Activated CD8-positive, alpha-beta memory T cell treated with anti-CD3 and anti-CD28 coated beads, Interleukin-2, amount 50 U/mL, for 24 hours (primary cell): ENCODE measurements at regions not wholly inside any gene's neighbourhood (a gene's known extent, or its start where the extent isn't known, plus 50 kb on each side); places are given as distances from the start of the nearest gene placed in this dataset.

ENCODE experiments used
- DNase-seq: peaks from one replicate; pipeline ENCODE4 v3.0.0-alpha.2; 2020; ENCODE audit errors: extremely low read depth

DNA sequence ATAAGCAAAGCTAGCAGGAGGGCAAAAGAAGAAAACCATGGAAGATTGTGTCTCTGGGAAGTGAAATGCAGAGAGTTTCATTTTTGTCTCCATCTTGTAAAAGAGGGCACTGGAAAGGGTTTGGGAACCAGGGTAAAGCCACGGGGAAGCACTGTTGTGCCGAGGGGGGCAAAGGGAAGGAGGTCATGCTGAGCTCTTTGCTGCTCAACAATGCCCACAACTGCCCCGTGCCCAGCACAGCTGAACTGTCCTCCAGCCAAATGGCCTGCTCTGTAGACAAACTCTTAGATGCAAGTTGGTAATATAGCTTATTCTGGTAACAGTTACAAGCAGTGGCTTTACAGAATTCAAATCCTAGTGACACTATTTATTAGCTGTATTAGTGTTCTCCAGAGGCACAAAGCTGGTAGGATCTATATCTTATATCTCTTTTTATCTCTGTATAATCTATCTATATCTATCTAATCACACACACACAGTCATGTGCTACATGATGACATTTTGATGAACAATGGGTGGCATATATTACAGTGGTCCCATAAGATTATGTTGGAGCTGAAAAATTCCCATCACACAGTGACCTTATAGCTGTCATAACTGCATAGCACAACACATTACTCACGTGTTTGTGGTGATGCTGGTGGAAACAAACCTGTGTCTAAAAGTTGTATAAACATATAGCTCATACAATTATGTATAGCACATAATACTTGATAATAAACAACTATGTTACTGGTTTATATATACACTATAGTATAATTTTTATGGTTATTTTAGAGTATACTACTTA lies 203.4 kb upstream of the DDHD1 start:
- DNase-seq, result no peak

DNA sequence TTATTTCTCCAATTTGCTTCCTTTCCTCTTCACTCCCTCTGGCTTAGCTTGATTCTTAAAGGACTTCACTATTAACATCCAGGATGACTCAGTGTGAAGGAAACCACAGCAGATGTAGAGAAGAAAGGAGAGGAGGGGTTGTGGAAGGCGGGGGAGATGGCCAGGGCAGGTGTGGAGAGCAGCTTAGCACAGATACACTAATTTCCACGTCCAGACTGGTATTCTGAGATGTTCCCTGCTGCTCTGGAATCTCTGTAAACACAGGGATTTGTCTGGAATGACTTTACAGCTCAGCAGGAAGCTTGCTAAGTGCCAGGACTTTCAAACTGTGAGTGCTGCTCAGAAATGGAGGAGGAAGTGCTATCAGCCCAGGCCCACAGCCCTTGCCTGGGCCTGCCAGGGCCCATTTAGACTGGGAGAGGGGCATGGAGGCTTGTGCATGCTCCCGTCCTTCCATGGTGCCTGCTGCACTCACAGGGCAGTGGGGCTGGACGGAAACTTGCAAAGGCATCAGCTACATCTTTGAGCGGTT lies 202.5 kb upstream of the DDHD1 start:
- DNase-seq, result no peak

DNA sequence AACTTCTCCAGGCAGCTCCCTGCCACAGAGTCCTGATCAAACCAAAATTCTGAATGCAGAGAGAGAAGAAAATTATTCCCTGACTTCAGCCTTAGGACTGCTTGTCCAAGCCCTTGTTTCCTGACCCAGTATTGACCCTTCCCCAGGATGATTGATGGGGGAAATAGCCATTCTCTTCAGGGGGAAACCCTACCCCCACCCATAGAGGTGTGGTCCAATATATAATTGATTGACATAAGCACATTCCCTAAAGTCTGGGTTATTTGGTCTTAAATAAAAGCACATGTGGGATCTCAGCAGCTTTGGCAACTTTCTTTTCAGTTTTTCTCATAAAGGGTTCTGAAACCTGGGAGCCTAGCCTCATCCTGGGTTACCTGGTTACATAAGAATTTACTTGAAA lies 201.2 kb upstream of the DDHD1 start:
- DNase-seq, result no peak

DNA sequence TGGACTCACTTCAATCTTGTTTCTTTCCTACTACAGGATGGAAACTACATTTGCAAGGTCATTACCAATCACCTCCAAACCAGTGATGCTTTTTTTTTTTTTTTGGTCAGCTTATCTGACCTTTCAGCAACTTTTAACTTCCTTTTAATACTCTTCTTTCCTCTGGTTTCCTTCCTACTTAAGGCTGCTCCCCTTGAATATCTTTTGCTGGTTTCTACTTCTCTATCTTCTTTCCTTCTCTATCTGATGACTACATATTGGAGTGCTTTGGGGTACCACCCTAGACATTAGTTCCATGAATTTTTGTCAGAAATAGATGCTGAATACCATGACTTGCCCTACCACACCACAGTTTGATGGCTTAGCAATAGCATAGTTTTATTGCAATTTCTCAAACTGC lies 197.7 kb upstream of the DDHD1 start:
- DNase-seq, result no peak

DNA sequence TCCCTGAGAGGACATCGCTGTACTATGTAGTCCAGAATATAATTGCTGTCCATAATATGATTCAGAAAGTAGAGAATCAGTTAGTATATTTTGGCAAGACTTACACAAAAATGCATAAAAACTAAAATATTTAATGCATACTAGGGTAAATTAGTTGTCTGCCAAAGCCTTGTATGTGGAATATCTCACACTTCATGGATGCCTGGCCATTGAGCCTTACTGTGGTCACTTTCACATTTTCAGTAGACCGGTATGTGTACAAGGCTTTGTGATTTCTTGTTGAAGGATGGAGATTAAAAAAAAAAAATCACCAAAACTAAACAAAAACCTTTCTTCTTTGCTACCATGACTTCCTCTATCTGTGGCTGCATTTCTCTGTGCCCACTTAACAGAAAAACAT lies 197.3 kb upstream of the DDHD1 start:
- DNase-seq, result no peak

DNA sequence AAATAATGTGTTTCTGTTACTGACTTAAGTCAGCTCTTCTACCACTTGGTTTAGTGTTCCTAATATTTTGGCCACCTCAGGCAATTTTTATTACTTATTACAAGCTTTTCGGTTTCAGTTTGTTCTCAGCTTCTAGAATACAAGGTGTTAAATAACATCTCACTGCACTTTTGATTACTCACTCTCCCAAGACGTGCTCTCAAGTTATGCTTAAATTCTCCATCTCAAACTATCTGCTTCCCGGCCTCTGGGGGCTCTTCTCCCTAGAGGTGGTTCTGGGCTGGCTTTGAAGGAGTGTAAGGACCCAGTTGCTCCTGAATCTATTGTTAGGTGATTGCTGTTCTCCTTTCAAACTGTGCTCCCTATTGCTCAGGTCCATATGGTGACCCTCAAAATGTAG lies 193.9 kb upstream of the DDHD1 start:
- DNase-seq, result no peak

DNA sequence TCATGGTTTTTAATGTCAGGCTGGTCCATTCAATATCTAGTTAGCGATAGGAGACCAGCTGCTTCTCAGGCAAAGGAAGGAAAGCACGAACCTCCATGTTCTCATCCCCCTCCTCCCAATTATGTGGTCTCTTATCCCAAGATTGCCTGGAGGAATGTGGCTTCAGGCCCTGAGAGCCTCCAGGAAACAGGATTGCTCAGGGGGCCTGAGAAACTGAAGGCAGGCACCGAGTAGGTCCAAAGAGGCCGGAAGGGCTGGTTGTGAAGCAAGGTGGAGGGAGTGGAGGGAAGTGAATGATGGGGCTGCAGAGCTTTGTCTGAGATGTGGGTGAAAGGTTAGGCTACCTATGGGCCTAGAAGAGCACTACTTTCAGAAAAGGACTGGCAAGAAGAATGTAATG lies 188.2 kb upstream of the DDHD1 start:
- no peak for DNase-seq

DNA sequence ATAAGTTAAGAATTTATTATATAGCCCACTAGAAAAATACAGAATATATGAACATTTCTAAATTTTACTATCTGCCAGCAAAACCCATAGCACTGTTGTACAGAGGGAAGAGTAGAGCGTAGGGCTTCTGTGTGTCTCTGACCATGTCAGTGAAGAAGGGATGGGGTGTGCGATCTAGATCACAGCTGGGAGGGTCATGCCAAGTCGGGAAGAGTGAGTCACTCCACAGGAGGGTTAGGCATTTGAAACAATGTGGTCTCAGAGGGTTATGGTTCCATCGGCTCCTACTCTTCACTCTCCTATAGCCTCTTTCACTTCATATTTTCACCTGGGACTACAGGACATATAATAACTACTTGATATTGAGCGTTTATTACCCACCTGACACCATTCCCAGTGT lies 185.1 kb upstream of the DDHD1 start:
- DNase-seq, result no peak

DNA sequence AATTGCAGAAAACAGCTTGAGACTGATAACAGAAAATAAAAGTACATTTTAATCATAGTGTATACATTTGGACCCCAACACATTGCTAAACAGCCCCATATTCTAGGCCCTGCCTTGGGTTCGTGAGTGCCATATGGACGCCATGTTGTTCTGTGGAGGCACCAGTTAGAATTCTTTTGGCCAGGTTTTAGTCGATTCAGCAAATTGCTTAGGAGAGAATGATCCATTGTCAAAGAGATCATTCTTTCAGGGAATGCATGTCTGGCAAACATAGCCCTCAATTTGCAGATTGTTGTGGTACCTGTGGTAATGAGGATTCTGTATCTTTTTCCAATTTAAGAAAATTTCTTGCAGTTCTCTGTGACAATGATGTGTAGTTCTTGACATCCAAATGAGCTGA lies 183.6 kb upstream of the DDHD1 start:
- DNase-seq, result no peak

DNA sequence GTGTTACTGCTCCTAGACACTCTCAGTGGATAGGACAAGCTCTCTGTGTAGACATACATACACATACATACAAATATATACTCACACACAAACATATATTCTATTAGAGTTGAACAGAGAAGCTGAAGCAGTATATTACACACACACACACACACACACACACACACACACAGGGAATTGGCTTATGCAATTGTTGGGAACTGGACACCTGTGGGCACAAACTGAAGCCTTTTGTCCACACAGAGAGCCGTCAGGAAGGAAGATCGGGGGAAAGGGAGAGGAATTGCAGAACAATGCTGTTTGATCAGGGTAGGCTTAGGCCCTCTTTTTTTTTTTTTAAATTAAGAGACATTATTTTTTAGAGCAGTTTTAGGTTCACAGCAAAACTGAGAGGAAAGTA lies 180.7 kb upstream of the DDHD1 start:
- DNase-seq, result no peak

DNA sequence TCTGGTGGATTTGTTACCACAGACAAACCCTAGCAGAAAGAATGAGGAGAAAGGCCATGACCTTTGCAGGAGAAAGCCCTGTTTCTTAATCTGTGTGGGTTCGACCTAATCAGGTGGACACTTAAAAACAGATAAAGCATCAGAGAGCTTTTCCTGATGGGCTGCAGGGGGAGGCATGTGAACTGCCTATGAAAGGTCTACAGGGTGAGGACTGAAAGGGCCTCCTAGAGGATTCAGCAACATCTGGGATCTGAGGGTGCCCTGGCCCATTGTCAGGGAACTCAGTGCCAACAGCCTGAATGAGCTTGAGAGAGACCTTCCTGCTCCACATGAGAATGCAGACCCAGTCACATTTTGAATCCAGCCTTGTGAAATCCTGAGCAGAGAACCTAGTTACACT lies 178.8 kb upstream of the DDHD1 start:
- DNase-seq, result no peak

DNA sequence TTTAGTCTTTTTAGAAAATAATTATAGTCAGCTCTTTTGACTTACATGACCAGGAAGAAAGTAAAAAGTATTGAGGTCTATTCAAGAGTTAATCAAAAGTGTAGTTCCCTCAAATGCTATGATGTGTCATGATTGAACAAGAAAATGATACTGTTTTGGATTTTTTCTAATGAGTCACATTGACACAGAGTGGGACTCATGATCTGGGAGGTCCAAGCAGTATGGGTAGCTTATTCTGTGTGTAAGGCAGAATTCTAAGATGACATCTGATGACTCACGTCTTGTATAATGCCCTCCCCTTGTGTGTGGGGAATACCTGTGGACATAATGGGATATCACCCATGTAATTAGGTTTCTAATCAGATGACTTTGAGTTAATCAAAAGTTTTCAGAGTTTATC lies 178.1 kb upstream of the DDHD1 start:
- no peak for DNase-seq

DNA sequence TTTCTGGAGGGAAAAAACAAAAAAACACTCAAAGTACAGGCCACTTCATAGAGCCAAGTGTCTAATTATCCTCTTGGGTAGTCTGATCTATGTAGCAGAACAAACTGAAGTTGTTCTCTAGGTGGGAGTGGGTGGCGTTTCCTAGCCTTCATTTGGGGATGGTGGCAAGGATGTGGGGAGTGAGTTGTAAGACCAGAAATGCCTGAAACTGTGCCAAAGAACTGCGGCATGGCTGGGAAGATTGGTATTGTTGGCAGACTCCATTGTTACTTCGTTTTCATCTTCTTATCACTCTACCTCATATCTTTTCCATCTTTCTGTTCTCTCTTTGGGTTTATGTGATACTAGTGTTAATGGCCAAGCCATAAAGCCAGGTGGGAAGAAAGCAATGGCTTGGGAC lies 177.3 kb upstream of the DDHD1 start:
- DNase-seq, result no peak

DNA sequence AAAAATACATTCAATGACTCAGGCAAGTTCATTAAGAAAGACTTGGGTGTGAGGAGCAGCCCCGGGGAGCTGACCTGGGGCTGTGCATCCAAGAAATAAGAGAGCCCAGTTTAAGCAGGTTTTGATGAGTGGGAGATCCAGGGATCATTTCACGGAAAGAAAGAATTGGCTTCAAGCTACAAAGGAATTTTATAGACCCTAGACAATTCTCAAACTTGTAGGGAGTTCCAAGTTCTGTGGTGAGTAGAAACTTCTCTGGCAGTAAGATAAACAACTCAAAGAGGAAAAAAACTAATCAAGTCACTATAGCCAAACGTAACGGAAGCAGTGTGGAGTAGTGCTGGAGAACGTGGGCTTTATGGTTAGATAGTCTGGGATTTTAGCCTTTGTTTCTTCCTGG lies 175.7 kb upstream of the DDHD1 start:
- DNase-seq, result no peak

DNA sequence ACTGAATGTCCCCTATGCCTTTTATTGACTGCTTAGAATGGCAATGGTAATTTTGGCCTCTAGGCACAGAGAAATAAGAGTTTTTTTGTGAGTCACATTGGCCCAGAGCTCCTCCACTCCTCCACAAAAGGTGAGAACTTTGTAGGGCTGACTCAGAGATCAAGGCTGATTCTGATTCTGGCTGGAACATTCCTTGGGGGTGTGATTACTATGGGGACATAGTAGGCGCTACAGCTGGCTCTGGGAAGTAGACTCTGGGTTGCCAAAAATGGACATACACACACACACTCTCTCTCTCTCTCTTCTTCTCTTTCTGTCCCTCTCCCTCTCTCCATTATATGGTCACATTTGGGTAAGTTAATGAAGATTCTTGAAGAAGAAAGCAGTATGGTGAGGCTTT lies 174.6 kb upstream of the DDHD1 start:
- no peak for DNase-seq

DNA sequence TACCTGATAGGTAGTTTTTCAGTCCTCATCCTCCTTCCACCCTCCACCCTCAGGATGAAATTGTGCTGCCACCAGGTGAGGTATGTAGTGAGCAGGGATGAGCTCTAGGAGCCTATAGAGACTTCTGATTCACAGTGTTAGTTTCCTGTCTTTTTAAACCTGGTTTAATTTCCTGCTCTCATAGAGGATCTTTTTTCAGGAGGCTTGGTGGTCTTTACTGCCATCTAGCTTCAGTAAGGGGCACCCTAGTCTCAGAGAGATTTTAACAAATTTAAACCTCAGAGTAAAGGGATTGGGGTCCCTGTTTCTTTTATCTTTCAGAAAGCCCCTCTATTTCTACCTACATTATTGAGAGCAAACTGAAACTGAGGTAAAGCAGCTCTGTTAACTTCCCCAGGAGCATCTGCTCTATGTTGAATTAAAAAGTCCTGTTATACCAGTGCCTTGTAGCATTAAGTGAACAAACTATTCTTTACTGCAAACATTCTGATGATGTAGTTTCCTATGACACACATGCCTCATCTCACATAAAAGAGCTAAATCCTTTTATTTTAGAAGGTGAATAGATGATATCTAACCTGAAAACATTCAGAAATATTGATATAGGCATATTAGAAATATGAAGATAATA lies 172.2 kb upstream of the DDHD1 start:
- no peak for DNase-seq

DNA sequence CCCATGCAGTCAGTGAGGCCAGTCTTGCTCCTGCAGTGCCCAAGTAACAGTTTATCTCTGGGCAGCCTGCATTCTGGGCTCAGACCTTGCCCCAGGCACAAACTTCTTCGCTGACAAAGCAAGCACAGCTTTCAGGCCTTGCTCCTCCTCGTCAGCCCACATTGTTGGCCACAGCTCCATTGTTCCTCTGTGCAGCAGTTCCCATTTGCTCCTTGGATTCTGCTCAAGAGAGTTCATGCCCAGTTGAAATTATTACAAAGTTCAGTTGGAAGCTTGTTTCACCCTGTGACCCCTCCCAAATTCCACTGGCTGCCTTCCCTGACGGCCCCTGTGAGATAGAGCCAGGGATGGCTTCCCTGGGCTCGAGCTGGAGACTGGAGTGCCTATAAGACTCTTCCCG lies 163.4 kb upstream of the DDHD1 start:
- DNase-seq, result no peak

DNA sequence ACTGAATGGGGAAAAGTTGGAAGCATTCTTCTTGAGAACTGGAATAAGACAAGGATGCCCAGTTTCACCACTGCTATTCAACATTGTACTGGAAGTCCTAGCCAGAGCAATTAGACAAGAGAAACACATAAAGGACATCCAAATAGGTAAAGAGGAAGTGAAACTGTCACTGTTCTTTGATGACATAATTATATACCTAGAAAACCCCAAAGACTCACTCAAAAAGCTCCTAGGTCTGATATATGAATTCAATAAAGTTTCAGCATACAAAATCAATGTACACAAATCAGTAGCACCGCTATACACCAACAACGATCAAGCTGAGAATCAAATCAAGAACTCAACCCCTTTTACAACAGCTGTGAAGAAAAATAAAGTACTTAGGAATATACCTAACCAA lies 157.3 kb upstream of the DDHD1 start:
- no peak for DNase-seq

DNA sequence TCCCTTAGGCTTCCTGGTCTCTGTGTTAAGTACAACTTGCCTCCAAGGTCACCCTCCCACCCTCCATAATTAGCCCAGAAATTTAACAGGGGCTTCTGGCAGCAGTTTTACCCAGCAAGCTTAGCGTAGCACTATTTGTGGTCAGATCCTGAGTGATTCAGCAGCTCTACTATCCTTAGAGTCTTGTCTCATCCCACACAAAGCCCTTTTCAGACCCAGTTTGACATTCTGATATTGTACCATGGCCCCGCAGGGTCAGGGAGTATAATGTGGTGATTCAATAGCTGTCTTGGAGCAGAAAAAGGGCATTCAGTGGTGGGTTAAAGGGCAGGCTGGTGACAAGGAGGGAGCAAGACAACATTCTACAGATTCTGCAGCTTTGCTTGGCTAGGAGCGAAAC lies 153.8 kb upstream of the DDHD1 start:
- no peak for DNase-seq

DNA sequence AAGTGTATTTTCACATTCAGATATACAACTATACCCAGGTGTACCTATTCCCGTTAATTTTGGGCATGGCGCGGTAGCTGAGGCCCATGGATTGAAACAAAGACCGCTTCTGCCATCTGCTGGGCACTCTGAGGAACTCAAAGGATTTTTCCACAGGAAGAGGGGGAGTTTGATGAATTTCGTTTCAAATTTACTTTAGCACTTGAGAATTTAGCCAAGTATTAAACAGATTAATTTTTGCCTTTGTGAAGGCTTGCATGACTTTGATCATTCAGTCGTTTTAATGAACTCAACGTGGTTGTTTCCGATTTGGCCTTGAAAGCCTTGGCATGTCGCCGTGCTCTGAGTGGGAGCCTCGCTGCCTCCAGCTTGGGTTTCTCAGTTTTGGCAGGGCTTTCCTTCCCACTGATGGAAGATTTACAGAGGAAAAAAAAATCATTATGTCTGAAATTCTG lies 153.2 kb upstream of the DDHD1 start:
- DNase-seq, result no peak

DNA sequence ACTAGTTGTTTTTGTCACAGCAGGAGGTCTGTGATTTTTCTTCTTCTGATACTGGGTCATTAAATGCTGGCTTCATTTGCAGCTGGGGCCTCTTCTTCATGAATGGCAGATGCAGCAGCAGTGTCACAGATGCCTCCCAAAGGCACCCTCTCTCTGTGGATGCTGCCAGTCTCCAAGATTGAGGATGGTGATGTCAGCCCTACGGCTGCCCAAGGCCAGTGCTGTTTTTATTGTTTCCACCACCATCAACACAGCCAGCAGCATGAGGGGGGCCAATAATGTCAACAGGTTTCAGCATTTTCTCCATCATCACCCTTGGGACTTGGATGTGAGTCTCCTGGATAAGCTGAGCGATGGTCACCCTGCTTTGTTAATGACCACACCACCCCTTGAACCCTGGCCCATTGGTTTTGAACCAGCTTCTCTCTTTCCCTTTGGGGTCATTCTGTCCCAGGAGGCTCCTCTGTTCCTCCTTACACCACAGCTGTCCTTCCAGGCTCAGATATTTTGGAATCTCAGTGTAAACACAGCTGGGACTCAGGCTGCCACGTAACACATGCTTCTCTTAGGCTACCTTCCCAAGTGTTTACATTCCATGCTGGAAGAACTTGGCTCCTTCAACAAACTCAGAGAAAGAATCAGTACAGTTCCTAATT lies 151.7 kb upstream of the DDHD1 start:
- no peak for DNase-seq

DNA sequence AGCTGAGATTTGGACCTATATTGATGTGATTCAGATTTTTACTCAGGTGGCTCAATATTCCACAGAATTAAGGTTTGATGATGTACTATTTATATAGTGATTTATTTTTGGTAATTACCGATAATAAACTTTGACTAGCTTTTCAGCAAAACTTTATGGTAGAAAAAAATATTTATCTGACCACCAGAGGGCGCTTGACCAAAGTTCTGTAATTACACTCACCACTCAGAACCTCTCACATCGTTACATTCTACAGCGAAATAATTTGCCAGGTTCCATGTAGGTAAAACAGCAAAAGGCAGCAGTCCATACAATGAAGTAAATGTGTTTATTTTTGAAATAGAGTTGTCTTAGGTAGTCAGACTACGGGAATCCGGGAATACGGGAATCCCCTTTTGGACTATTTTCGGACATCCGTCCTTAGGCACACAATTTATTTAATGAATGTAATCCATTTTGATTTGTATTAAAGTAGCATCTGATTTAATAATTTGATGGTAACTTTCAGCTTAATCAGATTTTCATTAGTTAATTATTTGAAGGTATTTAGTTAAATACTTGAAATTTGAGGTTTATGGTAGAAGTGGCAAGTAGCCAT lies 143.0 kb upstream of the DDHD1 start:
- no peak for DNase-seq

DNA sequence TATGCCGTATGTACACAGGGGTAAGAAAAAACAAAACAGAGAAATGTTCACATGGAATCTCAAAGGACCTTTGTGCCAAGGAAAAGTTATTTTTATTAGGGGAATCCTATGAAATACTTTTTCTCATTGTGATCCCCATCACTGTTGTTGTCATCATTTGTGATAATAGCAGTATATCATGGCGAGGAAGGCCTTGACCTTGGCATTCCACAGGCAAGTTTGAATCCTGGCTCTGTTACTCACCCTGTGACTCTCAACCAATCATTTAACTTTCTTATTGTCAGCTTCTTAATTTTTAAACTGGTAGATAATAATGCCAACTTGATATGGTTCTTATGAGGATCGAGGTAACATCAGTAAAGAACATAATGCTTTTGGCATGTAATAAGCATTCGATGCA lies 142.2 kb upstream of the DDHD1 start:
- DNase-seq, result no peak
